Activated naive CD4-positive, alpha-beta T cell (primary cell): ENCODE measurements at regions not wholly inside any gene's neighbourhood (a gene's known extent, or its start where the extent isn't known, plus 50 kb on each side); places are given as distances from the start of the nearest gene placed in this dataset.
"Not testable (repeated sequence)": the region's sequence is repeated elsewhere in the genome, so short reads cannot be mapped to it uniquely, and the experiment has no call there.

Experiments
- DNase-seq, 4 experiments: peaks; one replicate each; lab custom pipeline; 2025; lab: John Stamatoyannopoulos, UW

- DNase-seq: no peak
Measured at GRCh38 chr13:62829486-62829885, 1413.8 kb upstream of the PCDH20 start.

- DNase-seq: no peak
Measured at GRCh38 chr13:62799931-62800436, 1384.3 kb upstream of the PCDH20 start.

GRCh38 chr13:62799038-62799535 is 1383.4 kb upstream of the PCDH20 start:
- peak in 1 of 4 experiments; percentile 1 for DNase-seq

- no peak for DNase-seq
Measured at GRCh38 chr13:62793850-62794249, 1378.2 kb upstream of the PCDH20 start.

GRCh38 chr13:62781866-62782265 is 1366.2 kb upstream of the PCDH20 start:
- no peak for DNase-seq

- DNase-seq: no peak
Measured at GRCh38 chr13:62779161-62779560, 1363.5 kb upstream of the PCDH20 start.

- no peak for DNase-seq
Measured at GRCh38 chr13:62767473-62767872, 1351.8 kb upstream of the PCDH20 start.

GRCh38 chr13:62760724-62761123 is 1345.1 kb upstream of the PCDH20 start:
- no peak for DNase-seq

GRCh38 chr13:62747629-62748028 is 1332.0 kb upstream of the PCDH20 start:
- no peak for DNase-seq

- no peak for DNase-seq
Measured at GRCh38 chr13:62747152-62747551, 1331.5 kb upstream of the PCDH20 start.

GRCh38 chr13:62729746-62730145 is 1314.1 kb upstream of the PCDH20 start:
- DNase-seq: not testable (repeated sequence)

- DNase-seq: no peak
Measured at GRCh38 chr13:62721893-62722292, 1306.2 kb upstream of the PCDH20 start.

- not testable (repeated sequence) for DNase-seq
Measured at GRCh38 chr13:62711948-62712347, 1296.3 kb upstream of the PCDH20 start.

GRCh38 chr13:62710787-62711186 is 1295.1 kb upstream of the PCDH20 start:
- DNase-seq: no peak

GRCh38 chr13:62706048-62706447 is 1290.4 kb upstream of the PCDH20 start:
- no peak for DNase-seq

- DNase-seq: no peak
Measured at GRCh38 chr13:62704875-62705274, 1289.2 kb upstream of the PCDH20 start.

- no peak for DNase-seq
Measured at GRCh38 chr13:62702502-62702901, 1286.9 kb upstream of the PCDH20 start.

- DNase-seq: no peak
Measured at GRCh38 chr13:62697701-62698100, 1282.1 kb upstream of the PCDH20 start.

GRCh38 chr13:62696490-62696889 is 1280.8 kb upstream of the PCDH20 start:
- no peak for DNase-seq

GRCh38 chr13:62687732-62688131 is 1272.1 kb upstream of the PCDH20 start:
- DNase-seq: no peak

- no peak for DNase-seq
Measured at GRCh38 chr13:62684359-62684758, 1268.7 kb upstream of the PCDH20 start.

- DNase-seq: no peak
Measured at GRCh38 chr13:62682788-62683187, 1267.1 kb upstream of the PCDH20 start.

GRCh38 chr13:62678039-62678438 is 1262.4 kb upstream of the PCDH20 start:
- no peak for DNase-seq

GRCh38 chr13:62663767-62664166 is 1248.1 kb upstream of the PCDH20 start:
- no peak for DNase-seq

GRCh38 chr13:62659365-62659764 is 1243.7 kb upstream of the PCDH20 start:
- DNase-seq: no peak
